Suprapubic skin (tissue), 4 donors: ENCODE measurements at regions not wholly inside any gene's neighbourhood (a gene's known extent, or its start where the extent isn't known, plus 50 kb on each side); places are given as distances from the start of the nearest gene placed in this dataset.

Experiments used
- EP300 ChIP-seq: sonication (generic); formaldehyde crosslinking; IDR thresholded peaks from one replicate; pipeline ENCODE4 v1.6.1; 2017; ENCODE audit warnings: antibody characterized with exemption
- POLR2A ChIP-seq, 2 donors: fragments of 450-650 bp; IDR thresholded peaks; one replicate each; pipeline ENCODE4 v1.6.1; 2017; ENCODE audit warnings: antibody characterized with exemption in 2 of 2, mild to moderate bottlenecking in 2 of 2, moderate library complexity in 2 of 2
- POLR2AphosphoS5 ChIP-seq, 3 donors: sonication (generic); formaldehyde crosslinking; IDR thresholded peaks; one replicate each; pipeline ENCODE4 v1.6.1; 2017; ENCODE audit warnings: antibody characterized with exemption in 3 of 3
- TF ChIP-seq, protein P1 (sequence below), 2 donors: fragments of 200-600 bp in 1 of 2; fragments of 450-650 bp in 1 of 2; sonication (generic) in 1 of 2; IDR thresholded peaks; one replicate each; pipeline ENCODE4 v1.5.1; 2016 to 2019; ENCODE audit warnings: antibody characterized with exemption in 2 of 2, mild to moderate bottlenecking in 1 of 2, moderate library complexity in 1 of 2

DNA sequence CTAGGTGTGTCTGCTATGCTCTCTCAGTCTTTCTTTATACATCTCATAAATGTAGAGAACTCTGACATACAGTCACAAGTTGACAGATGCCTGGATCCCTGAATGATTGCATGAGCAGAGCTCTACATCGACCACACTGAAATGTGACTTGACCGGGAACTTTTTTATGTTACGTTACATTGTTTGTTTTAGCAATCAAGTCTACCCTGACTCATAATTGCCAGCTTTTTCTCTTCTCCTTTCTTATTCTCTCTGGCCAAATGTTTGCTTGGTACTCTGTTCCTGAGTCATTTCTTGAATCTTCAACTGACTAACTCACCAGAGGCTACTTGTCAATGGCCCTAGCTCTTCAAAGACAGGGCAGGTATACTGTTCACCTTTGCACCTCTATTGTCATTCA is 213.6 kb upstream of the DTNBP1 start:
- TF ChIP-seq POLR2A (IDR thresholded peaks at IDR 0.05) (no peak), EP300 (no peak), POLR2AphosphoS5 (IDR thresholded peaks at IDR 0.05) (no peak)
- TF ChIP-seq, protein P1, sequence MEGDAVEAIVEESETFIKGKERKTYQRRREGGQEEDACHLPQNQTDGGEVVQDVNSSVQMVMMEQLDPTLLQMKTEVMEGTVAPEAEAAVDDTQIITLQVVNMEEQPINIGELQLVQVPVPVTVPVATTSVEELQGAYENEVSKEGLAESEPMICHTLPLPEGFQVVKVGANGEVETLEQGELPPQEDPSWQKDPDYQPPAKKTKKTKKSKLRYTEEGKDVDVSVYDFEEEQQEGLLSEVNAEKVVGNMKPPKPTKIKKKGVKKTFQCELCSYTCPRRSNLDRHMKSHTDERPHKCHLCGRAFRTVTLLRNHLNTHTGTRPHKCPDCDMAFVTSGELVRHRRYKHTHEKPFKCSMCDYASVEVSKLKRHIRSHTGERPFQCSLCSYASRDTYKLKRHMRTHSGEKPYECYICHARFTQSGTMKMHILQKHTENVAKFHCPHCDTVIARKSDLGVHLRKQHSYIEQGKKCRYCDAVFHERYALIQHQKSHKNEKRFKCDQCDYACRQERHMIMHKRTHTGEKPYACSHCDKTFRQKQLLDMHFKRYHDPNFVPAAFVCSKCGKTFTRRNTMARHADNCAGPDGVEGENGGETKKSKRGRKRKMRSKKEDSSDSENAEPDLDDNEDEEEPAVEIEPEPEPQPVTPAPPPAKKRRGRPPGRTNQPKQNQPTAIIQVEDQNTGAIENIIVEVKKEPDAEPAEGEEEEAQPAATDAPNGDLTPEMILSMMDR (IDR thresholded peaks at IDR 0.05) = no peak
